HG03432 (cell line): ENCODE measurements at regions not wholly inside any gene's neighbourhood (a gene's known extent, or its start where the extent isn't known, plus 50 kb on each side); places are given as distances from the start of the nearest gene placed in this dataset.

Source experiments
- ATAC-seq: cut with Tn5 transposase; IDR thresholded peaks from one replicate; pipeline ENCODE4 v1.9.1; 2021; ENCODE audit warnings: mild to moderate bottlenecking, moderate library complexity; ENCODE audit not compliant: unreplicated experiment

DNA sequence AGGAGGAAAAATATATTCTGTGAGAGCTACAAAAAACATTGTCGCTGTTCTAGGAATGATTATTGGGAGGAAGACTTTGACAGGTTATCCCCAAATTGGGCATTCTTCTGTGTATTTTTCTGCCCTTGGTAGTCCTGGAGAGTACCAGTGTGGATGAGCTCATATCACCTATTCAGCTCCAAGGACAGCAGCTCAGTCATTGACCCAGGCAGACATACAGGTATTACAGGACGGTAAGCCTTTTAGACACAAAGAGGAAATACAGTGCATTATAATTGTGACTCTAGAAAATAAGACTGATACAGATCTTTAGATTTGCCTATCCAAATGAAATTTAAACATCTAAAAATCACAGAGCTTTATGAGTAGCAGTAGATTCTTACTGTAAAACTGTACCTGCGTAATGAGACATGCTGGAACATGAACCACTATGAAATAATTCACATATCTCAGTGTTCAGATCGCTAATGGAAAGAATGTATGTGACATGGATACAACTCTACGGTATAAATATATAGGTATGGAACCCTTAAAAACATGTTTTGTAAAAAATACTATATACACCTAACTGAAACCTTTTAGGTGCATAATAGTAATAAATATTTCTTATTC, 56.0 kb downstream of the PLK2 start:
- ATAC-seq, result no peak

DNA sequence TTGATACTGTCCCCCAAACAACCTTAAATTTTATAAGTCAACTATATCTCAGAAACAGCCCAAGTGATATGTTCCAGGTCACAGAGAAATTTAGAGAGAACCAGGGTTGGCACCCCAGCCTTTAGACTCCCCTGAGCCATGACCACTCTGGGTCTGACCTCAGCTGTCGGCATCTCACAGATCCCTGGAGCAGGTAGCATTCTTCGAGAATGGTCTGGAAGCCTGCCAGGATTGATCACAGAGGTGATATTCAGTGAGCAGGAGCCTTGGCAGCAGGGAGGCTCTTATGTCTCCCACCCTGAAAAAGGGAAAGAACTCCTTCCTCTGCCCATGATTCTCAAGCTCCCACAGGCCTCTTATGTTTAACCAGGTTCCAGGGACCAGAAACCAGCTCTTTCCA, 58.2 kb downstream of the PLK2 start:
- ATAC-seq, result no peak

DNA sequence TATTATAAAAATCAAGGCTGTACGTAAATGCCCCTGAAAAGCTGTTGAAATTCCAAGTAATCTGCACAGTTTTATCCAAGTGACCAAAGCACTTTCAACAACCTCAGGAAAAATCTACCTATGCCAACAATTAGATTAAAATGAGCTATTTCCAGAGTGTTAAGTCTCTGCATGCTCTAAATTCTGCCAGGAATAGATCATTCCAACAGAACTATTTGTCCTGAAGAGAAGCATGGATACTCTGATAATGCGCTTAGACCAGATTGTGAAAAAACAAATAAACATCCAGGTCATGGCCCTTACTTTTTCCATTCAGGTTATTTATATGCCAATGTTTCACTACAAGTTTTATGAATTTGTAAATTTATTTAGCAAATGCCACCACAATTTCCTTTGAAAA, 59.1 kb downstream of the PLK2 start:
- ATAC-seq, result no peak

DNA sequence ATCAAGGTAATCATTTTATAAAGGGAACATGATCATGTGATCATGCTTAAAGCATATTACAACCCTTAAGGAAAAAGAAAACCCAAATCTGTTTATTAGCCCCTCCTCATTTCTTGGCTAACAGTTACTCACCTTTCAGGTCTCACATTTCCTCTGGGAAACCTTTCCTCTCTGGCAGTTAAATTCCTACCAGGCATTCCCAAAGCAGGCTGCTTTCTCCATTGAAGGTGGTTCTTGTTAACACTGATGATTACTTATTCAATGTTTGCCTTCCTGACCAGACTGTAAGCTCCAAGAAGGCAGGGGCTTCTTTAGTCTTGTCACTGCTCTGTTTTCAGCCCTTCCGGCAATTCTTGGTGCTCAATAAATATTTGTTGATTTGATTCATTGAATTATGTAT, 59.9 kb downstream of the PLK2 start:
- ATAC-seq, result no peak

DNA sequence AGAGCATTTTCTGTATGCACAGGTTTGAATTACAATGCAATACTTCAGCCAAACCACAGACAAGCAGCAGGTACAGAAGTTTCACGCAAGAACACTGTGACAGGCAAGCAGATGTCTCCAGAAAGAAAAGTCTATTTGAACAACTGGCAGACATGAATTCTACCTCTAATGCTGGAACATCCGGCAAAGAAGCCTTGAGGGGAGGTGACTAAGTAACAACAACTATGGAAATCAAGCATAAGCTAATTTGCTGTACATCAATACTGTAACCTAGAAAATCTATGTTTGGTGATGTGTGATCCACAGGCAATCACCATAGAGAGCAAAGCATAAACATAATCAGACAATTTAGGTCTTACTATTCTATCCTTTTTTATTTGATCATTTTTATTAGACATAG, 65.5 kb downstream of the PLK2 start:
- no peak for ATAC-seq

DNA sequence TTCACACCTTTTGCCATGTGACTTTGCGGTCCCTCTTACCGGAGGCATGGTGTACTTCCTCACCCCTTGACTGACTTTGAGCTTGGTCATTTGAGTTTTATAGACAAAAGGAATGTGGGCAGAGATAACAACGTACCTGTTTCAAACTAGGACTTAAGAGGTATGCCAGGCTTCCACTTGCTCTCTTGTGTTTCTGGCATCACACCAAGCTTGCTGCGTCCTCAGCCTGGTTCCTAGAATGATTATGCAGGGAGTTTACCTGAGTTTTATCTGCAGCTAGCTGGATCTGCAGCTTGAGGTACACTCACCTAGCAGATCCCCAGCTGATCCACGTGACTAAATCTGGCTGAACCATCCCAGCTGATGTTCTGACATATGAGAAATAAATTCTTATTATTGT, 66.2 kb downstream of the PLK2 start:
- no peak for ATAC-seq

DNA sequence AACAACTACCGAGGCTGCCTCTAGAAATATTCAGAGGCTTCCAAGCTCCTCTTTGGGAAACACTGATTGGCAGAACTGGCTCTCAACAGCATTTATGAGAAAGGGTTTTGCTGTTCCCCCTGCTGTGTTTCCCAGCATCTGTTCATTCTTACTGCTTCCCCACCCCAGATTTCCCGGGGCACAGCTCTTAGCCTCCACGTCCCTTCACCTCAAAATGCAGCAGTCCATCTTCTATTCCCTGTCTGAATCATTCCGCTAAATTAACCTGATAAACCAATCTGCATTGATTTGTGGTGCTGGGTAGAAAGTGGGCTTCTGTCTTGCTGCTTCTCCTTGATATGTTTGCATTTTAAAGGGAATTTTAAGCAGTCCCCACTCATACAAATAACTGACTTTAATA, 67.4 kb downstream of the PLK2 start:
- no peak for ATAC-seq

DNA sequence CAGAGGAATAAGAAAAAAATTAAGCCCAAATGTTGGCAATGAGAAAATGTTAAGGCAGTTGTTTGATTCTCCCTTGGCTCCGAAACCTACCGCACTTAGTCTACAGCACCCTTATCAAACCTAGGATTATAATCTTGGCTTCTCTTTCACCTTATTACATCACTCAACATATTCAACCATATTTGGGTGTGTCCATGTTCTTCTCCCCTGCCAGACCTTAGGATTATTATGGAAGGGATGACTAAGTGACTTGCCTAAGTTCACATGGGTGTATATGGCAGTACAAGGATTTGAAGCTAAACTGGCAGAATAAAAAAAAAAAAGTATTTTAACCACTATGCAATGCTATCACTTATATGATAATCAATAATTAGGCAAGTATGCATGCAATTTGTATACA, 76.4 kb downstream of the PLK2 start:
- ATAC-seq, result no peak

DNA sequence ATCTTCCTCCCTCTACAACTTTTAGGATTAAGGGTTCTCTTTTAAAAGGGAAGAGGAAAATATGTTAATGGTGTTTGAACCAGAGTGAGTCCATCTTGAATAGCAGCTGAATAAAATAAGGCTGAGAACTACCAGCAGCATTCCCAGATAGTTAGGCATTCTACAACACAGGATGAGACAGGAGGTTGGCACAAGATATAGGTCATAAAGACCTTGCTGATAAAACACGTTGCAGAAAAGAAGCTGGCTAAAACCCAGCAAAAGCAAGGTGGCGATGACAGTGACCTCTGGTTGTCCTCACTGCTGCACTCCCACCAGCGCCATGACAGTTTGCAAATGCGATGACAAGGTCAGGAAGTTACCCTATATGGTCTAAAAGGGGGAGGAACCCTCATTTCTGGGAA, 77.8 kb downstream of the PLK2 start:
- ATAC-seq, result no peak

DNA sequence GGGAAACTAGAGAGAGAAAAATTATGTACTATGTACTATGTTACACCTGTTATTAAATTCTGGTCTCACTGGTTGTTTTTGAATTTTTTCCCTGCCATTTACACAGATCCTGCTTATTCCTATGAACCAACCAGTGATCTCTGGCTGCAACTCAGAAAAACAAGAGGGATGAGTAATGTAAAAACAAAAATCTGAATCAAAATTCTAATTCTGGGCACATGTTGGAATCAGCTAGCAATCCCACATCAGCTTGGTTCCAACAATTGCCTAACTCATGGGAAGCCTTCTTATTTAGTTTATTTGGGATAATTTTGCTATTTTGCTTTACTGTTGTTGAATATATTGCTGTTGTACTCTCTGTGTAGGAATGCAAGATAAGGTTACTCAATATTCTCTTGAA, 78.3 kb downstream of the PLK2 start:
- ATAC-seq, result no peak

DNA sequence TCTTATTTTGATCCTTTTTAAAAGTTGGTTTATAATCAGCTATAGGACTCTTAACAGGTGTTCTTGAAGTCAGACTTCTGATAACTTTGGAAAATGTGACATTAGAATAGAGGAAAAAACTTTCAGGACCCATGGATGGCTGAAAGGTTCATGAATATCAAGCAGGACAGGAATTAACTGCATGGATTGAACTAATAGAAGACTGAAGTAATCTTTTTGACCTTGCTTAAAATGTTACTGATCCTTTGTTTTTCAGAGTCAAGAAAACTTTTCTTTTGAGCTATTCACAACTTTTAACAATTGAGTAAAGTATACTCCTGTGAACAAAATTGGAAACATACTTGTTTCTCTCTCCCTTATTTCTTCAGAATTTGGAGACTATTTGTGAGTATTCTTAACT, 79.2 kb downstream of the PLK2 start:
- ATAC-seq, result no peak

DNA sequence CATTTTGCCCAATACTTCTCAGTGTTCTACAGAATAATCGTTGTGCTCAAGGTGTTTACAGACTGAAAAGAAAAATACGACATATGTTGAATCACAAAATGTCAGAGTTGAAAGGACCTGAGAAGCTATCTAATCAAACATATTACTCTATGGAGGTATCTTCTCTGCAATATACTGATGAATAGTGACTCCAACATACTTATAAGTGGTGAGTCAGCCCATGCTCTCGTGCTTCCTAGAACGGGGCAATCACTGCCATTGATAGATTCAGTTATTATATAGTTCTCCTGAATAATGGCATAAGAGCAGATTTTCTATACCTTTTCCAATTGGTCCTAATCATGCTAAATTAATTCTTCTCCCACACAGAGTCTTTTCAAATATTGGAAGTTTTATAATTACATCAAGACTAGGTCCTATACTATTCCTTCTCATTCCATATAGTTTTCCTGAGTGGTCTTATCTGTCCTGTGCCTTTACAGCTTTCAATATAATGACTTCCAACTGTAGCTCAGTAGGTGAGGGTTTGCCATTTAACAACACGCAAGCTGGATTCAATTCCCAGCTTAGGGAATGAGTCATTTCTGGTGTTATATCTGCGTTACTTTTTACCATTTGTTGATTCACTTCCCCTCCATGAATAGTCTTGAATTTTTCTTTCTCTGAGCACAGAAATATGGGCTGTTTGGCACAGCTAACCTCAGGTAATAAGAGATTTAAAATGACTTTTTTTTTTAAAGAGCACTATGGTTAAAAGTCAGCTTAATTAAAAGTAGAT, 81.1 kb downstream of the PLK2 start:
- ATAC-seq, result no peak

DNA sequence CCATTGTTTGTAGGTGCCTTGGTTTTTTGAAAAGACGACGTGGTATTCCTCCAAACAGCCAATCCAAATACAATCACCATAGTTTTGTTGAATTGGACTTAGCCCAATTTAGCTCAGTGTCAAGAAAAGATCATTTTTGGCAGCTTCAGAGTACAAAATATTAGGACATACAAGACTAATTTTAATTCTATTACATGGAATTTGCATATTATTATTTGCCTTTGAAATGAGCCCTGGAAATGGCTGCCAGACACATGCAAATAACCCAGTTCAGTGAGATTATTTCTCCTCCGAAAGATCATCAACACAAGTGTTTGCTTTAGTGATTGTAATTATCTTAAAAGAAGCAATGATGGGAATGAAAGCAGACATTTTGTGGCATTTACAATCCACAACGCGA, 89.3 kb downstream of the PLK2 start:
- no peak for ATAC-seq

DNA sequence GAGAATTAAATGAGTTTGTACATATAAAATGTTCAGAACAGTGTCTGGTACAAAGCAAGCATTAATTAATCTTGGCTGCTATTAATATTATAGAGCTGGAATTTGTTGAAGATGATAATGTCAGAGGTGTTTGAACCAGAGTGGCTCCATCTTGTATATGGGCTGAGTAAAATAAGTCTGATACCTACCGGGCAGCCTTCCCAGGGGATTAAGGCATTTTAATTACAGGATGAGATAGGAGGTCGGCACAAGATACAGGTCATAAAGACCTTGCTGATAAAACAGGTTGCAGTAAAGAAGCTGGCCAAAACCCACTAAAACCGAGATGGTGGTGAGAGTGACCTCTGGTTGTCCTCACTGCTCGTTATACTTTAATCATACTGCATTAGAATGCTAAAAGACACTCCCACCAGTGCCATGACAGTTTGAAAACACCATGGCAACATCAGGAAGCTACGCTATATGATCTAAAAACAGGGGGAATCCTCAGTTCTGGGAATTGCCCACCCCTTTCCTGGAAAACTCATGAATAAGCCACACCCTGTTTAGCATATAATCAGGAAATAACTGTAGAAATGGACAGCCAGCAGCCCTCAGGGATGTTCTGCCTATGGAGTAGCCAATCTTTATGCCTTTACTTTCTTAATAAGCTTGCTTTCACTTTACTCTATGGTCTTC, 90.2 kb downstream of the PLK2 start:
- no peak for ATAC-seq

DNA sequence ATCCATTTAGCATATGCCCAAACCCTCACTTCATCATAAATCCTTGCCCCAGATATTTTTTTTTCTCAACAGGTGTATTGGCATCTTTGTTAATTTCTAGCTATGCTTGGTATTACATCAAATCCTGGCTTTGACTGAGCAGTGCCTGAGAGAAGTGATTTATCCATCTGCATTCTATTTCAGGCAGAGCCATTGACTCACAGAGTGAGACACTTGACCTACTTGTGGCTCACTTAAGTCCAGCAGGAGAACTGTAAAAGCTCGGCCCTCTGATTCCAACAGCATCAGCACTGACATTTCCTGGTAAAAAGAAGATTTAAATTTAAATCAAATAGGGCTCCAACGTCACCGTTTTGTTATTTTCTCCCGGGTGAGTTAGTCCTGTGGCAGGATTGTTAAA, 93.4 kb downstream of the PLK2 start:
- no peak for ATAC-seq

DNA sequence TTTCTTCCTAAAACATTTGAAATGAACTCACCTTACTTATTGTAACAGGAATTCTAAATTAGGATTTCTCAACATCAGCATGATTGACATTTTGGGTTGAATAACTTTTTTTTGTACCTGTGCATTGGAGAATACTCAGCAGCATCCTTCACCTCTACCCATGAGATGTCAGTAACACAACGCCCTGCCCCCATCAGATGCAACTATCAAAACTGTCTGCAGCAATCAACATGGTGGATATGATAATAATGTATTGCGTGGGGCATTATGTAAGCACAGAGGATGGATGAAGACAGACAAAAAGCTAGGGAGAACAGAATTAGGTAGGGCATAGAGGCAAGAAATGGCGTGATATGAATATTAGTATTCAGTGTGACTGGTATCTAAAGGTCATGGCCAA, 94.1 kb downstream of the PLK2 start:
- no peak for ATAC-seq

DNA sequence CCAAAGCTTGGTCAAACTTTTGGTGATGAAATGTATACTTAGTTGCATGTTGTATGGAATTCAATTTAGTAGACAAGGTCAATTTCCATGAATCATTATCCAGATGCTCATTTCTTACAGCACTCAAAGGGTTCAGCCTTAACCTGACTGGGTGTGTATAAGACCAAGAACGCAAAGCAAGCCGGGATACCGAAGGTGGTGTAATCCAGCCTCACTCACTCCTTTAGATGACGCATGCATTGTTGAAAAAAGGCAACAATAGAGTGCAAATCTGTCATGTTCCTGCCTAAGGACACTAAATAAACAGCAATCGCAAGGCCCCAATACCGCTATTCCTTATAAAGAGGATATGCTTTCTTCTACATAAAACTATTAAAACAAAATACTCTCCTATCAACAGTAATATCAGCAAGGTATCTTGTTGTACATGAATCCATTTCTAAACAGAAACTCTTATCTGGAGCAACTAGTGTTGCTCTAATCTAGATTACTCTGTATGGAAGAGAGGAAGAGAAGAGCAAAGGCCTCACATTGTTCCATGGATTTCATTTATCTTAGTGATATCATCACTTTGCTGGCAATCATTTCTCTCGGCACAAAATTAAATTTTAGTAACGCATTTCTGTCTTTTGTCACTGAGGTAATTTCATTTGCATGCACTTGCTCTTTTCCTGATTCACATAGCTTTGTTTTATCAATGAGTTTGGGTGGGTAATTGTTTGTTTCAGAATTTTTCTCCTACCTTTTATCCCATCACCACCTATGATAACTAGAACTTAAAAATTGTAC, 96.2 kb downstream of the PLK2 start:
- ATAC-seq, result no peak

DNA sequence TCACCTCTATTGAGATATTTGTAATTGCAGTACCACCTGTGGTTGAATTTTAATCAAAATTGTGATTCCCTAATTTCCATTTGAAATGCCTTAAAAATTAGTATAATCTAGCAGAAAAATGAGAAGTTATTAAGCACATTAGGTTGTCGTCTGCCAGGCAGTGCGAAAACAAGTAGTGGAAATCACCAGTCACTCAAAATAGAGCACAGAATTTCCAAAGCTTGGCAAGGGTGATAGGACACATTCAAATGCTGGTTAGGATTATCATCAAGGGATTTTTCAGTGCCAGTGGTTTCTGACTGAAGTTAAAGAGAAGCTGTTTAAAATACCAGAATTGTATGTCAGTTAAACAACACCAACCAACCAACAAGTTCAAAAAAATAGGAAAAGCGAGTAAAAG, 97.8 kb downstream of the PLK2 start:
- no peak for ATAC-seq

DNA sequence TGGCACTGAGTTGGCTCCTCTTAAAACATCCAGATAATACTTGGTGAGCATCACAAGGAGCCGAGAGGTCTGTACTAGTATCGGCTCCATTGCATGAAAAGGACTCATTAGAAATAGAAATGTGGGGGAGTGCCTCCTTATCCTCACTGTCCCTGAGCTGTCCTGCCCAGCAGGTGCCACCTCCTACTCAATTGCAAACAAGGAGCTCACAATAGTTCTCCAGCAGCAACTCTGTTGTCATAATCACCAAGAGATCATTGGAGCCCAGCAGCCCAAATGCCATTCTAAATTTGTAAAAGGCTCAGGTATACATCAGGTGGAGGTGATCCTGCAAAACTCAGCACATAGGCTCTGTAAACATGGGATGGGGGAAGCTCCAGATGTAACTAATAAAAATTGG, 99.1 kb downstream of the PLK2 start:
- no peak for ATAC-seq

DNA sequence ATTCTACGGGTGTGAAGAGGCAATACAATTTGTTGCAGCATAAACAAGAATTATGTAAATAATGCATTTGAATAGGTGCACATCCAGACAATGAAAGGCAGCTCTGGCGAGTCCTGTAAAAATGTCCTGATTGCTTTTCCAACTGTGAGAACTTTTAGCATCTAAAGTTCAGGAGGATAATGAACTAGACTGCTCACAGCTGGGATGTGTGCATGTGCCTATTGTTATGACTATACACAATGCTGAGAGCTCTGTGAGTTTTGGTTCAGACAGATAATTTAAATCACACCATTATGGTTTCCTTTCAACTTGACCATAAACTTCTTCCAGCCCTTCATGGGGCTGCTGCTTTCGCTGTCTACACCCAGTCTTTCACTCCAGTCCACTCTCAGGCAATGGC, 99.9 kb downstream of the PLK2 start:
- ATAC-seq, result no peak

DNA sequence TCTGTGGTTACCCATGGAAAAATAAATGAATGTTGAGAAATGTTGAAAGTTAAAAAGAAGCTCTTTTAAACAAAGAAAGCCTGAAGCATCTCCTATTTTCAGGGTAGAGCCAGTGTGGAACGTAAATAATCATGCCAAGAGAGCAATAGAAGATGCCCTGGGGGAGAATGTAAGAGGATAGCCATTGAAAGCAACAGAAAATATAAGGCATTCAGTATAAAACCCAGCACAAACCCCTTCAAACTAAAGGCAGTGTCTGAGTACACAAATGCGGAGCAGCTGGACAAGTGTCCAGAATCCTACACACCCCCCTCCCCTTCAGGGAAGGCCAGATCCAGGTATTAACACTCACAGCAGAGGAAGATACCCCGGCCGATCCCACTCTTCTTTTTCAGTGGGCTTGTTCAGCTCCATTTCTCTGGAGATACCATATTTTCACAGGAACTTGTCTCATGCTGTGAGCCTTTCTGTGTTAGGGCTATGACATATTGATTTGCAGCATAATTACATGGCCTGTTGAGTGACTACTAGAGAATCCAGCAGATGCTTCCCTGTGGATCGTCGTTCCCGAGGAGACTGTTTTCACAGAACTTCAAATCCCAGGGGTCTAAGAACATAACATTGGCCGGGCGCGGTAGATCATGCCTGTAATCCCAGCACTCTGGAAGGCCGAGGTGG, 101.2 kb downstream of the PLK2 start:
- no peak for ATAC-seq
